HEK293 (cell line): ENCODE measurements at regions not wholly inside any gene's neighbourhood (a gene's known extent, or its start where the extent isn't known, plus 50 kb on each side); places are given as distances from the start of the nearest gene placed in this dataset.

ENCODE experiments used
- CTCF ChIA-PET: fragments of 350-600 bp; formaldehyde crosslinking; extraction: SDS; loops from one replicate; lab custom pipeline; 2021; ENCODE audit warnings: antibody characterized with exemption; lab: Yijun Ruan, JAX
- POLR2A ChIA-PET: fragments of 300-600 bp; formaldehyde crosslinking; extraction: SDS; loops from one replicate; lab custom pipeline; 2020; ENCODE audit warnings: antibody characterized with exemption, inconsistent platforms; lab: Yijun Ruan, JAX
- H3K27ac ChIP-seq: fragments of 200-500 bp; sonication (Bioruptor generic); 2 replicates; pipeline ENCODE4 v1.5.1; 2014; ENCODE audit warnings: low read depth, low read length, control low read depth, inconsistent platforms; ENCODE audit errors: extremely low read depth
- H3K36me3 ChIP-seq, 2 experiments: fragments of 200-500 bp in 1 of 2; sonication (Bioruptor generic) in 1 of 2; 1 replicate in 1 of 2; 2 replicates in 1 of 2; pipeline ENCODE4 v1.5.1; 2014 to 2017; ENCODE audit warnings: inconsistent platforms in 2 of 2, low read length in 2 of 2; ENCODE audit not compliant: control insufficient read depth in 2 of 2, insufficient read depth in 1 of 2
- H3K4me1 ChIP-seq: fragments of 200-500 bp; sonication (Bioruptor generic); 2 replicates; pipeline ENCODE4 v1.5.1; 2014; ENCODE audit warnings: mild to moderate bottlenecking, low read length, inconsistent platforms; ENCODE audit not compliant: control insufficient read depth, insufficient read depth
- H3K4me3 ChIP-seq: 2 replicates; pipeline ENCODE4 v1.5.1; 2011; ENCODE audit warnings: low read depth, mild to moderate bottlenecking, control low read depth, low read length, moderate library complexity
- H3K9me3 ChIP-seq: fragments of 200-500 bp; sonication (Bioruptor generic); 2 replicates; pipeline ENCODE4 v1.5.1; 2014; ENCODE audit warnings: low read depth, low read length, inconsistent platforms; ENCODE audit not compliant: control insufficient read depth, insufficient read depth
- BCL11A ChIP-seq: fragments of 450-650 bp; formaldehyde crosslinking; IDR thresholded peaks from 2 replicates; pipeline ENCODE4 v1.5.1; 2016; ENCODE audit warnings: low read depth, missing biosample characterization, missing genetic modification characterization
- GLI2 ChIP-seq: fragments of 450-650 bp; formaldehyde crosslinking; IDR thresholded peaks from 2 replicates; pipeline ENCODE4; 2017; ENCODE audit warnings: missing biosample characterization, missing genetic modification characterization, low read depth, borderline replicate concordance
- GLI4 ChIP-seq: fragments of 450-650 bp; formaldehyde crosslinking; IDR thresholded peaks from 2 replicates; pipeline ENCODE4 v1.5.1; 2016; ENCODE audit warnings: missing biosample characterization, missing genetic modification characterization
- HOXA7 ChIP-seq: sonication (generic); formaldehyde crosslinking; IDR thresholded peaks from 2 replicates; pipeline ENCODE4 v1.8.1; 2022; ENCODE audit warnings: missing genetic modification reagents, borderline replicate concordance
- MZF1 ChIP-seq: fragments of 450-650 bp; formaldehyde crosslinking; IDR thresholded peaks from 2 replicates; pipeline ENCODE4 v1.5.1; 2017; ENCODE audit warnings: missing biosample characterization, missing genetic modification characterization, borderline replicate concordance
- SCRT1 ChIP-seq: fragments of 450-650 bp; formaldehyde crosslinking; IDR thresholded peaks from 2 replicates; pipeline ENCODE4 v1.5.1; 2016; ENCODE audit warnings: missing biosample characterization, missing genetic modification characterization, borderline replicate concordance
- TRIM28 ChIP-seq: IDR thresholded peaks from 2 replicates; pipeline ENCODE4 v1.6.1; 2011; ENCODE audit warnings: low read length, control low read depth, borderline replicate concordance
- YY1 ChIP-seq: fragments of 450-650 bp; formaldehyde crosslinking; IDR thresholded peaks from 2 replicates; pipeline ENCODE4 v1.5.1; 2018; ENCODE audit warnings: missing biosample characterization, missing genetic modification characterization
- ZNF121 ChIP-seq: fragments of 450-650 bp; formaldehyde crosslinking; IDR thresholded peaks from 2 replicates; pipeline ENCODE4 v1.5.1; 2016; ENCODE audit warnings: missing biosample characterization, missing genetic modification characterization
- ZNF146 ChIP-seq: fragments of 450-650 bp; formaldehyde crosslinking; IDR thresholded peaks from 2 replicates; pipeline ENCODE4 v1.5.1; 2016; ENCODE audit warnings: missing biosample characterization, missing genetic modification characterization
- ZNF19 ChIP-seq: fragments of 450-650 bp; formaldehyde crosslinking; IDR thresholded peaks from 2 replicates; pipeline ENCODE4; 2016; ENCODE audit warnings: missing biosample characterization, missing genetic modification characterization, low read depth
- ZNF214 ChIP-seq: fragments of 450-650 bp; formaldehyde crosslinking; IDR thresholded peaks from 2 replicates; pipeline ENCODE4 v1.5.1; 2017; ENCODE audit warnings: missing biosample characterization, mild to moderate bottlenecking, missing genetic modification characterization, borderline replicate concordance
- ZNF221 ChIP-seq: fragments of 450-650 bp; formaldehyde crosslinking; IDR thresholded peaks from 2 replicates; pipeline ENCODE4 v1.5.1; 2017; ENCODE audit warnings: missing biosample characterization, missing genetic modification characterization, borderline replicate concordance
- ZNF292 ChIP-seq: fragments of 450-650 bp; formaldehyde crosslinking; IDR thresholded peaks from 2 replicates; pipeline ENCODE4 v1.5.1; 2016; ENCODE audit warnings: low read depth, missing biosample characterization, missing genetic modification characterization, borderline replicate concordance
- ZNF324 ChIP-seq: fragments of 450-650 bp; formaldehyde crosslinking; IDR thresholded peaks from 2 replicates; pipeline ENCODE4 v1.5.1; 2016; ENCODE audit warnings: missing biosample characterization, missing genetic modification characterization
- ZNF341 ChIP-seq: fragments of 450-650 bp; formaldehyde crosslinking; IDR thresholded peaks from 2 replicates; pipeline ENCODE4; 2016; ENCODE audit warnings: low read depth, missing biosample characterization, missing genetic modification characterization
- ZNF354C ChIP-seq: fragments of 450-650 bp; formaldehyde crosslinking; IDR thresholded peaks from 2 replicates; pipeline ENCODE4 v1.5.1; 2016; ENCODE audit warnings: missing biosample characterization, missing genetic modification characterization, low read depth, borderline replicate concordance
- ZNF514 ChIP-seq: fragments of 450-650 bp; formaldehyde crosslinking; IDR thresholded peaks from 2 replicates; pipeline ENCODE4 v1.5.1; 2016; ENCODE audit warnings: missing biosample characterization, missing genetic modification characterization
- ZNF544 ChIP-seq: fragments of 450-650 bp; formaldehyde crosslinking; IDR thresholded peaks from 2 replicates; pipeline ENCODE4 v1.5.0; 2017; ENCODE audit warnings: missing biosample characterization, missing genetic modification characterization
- ZNF548 ChIP-seq: fragments of 450-650 bp; formaldehyde crosslinking; IDR thresholded peaks from 2 replicates; pipeline ENCODE4 v1.5.1; 2016; ENCODE audit warnings: missing biosample characterization, missing genetic modification characterization
- ZNF596 ChIP-seq: fragments of 450-650 bp; IDR thresholded peaks from 2 replicates; pipeline ENCODE4 v1.5.0; 2018; ENCODE audit warnings: missing biosample characterization, mild to moderate bottlenecking, missing genetic modification characterization, moderate library complexity
- ZNF660 ChIP-seq: fragments of 450-650 bp; IDR thresholded peaks from 2 replicates; pipeline ENCODE4 v1.5.1; 2018; ENCODE audit warnings: missing biosample characterization, mild to moderate bottlenecking, missing genetic modification characterization
- ZNF777 ChIP-seq: fragments of 450-650 bp; formaldehyde crosslinking; IDR thresholded peaks from 2 replicates; pipeline ENCODE4 v1.5.1; 2017; ENCODE audit warnings: missing biosample characterization, missing genetic modification characterization, borderline replicate concordance
- ZNF785 ChIP-seq: fragments of 450-650 bp; formaldehyde crosslinking; IDR thresholded peaks from 2 replicates; pipeline ENCODE4 v1.5.1; 2016; ENCODE audit warnings: missing biosample characterization, missing genetic modification characterization
- ZNF792 ChIP-seq: fragments of 450-650 bp; formaldehyde crosslinking; IDR thresholded peaks from 2 replicates; pipeline ENCODE4 v1.5.1; 2016; ENCODE audit warnings: missing biosample characterization, missing genetic modification characterization
- ZSCAN30 ChIP-seq: fragments of 450-650 bp; IDR thresholded peaks from 2 replicates; pipeline ENCODE4 v1.5.1; 2018; ENCODE audit warnings: missing biosample characterization, mild to moderate bottlenecking, missing genetic modification characterization, moderate library complexity
- TF ChIP-seq, protein P1 (sequence below): fragments of 450-650 bp; formaldehyde crosslinking; IDR thresholded peaks from 2 replicates; pipeline ENCODE4 v1.5.1; 2017; ENCODE audit warnings: missing biosample characterization, missing genetic modification characterization
- TF ChIP-seq, protein P2 (sequence below): fragments of 450-650 bp; formaldehyde crosslinking; IDR thresholded peaks from 2 replicates; pipeline ENCODE4 v1.5.1; 2016; ENCODE audit warnings: missing biosample characterization, missing genetic modification characterization
- TF ChIP-seq, protein P3 (sequence below): fragments of 450-650 bp; formaldehyde crosslinking; IDR thresholded peaks from 2 replicates; pipeline ENCODE4; 2016; ENCODE audit warnings: missing biosample characterization, missing genetic modification characterization
- TF ChIP-seq, protein P4 (sequence below): fragments of 450-650 bp; formaldehyde crosslinking; IDR thresholded peaks from 2 replicates; pipeline ENCODE4 v1.5.1; 2016; ENCODE audit warnings: missing biosample characterization, missing genetic modification characterization
- TF ChIP-seq, protein P5 (sequence below): sonication (generic); formaldehyde crosslinking; IDR thresholded peaks from 2 replicates; pipeline ENCODE4 v1.8.1; 2022; ENCODE audit warnings: mild to moderate bottlenecking, moderate library complexity, missing genetic modification reagents

DNA sequence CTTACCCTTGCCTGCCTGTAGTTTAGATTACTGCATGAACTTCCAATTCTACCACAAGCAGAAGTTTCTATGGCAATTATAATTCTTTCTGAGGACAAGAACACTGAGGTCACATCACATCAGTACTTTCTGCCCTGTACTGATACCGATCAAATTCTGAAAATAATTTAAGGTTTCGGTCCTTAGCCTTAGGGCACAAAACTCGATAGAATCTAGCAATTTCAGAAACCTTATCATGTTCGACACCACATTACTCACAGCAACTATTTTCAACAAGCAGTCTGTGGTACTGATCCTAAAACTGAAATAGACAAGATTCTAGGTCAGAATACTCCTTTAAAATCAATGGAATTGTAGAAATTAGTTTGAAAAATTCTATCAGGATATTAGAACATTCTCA is 187.0 kb upstream of the LRFN5 start (continued):
- TF ChIP-seq, protein P1, sequence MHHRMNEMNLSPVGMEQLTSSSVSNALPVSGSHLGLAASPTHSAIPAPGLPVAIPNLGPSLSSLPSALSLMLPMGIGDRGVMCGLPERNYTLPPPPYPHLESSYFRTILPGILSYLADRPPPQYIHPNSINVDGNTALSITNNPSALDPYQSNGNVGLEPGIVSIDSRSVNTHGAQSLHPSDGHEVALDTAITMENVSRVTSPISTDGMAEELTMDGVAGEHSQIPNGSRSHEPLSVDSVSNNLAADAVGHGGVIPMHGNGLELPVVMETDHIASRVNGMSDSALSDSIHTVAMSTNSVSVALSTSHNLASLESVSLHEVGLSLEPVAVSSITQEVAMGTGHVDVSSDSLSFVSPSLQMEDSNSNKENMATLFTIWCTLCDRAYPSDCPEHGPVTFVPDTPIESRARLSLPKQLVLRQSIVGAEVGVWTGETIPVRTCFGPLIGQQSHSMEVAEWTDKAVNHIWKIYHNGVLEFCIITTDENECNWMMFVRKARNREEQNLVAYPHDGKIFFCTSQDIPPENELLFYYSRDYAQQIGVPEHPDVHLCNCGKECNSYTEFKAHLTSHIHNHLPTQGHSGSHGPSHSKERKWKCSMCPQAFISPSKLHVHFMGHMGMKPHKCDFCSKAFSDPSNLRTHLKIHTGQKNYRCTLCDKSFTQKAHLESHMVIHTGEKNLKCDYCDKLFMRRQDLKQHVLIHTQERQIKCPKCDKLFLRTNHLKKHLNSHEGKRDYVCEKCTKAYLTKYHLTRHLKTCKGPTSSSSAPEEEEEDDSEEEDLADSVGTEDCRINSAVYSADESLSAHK (tag by site-specific recombination) = no peak
- no peak for TF ChIP-seq TRIM28
- TF ChIP-seq, all 188 proteins: peak for 0

DNA sequence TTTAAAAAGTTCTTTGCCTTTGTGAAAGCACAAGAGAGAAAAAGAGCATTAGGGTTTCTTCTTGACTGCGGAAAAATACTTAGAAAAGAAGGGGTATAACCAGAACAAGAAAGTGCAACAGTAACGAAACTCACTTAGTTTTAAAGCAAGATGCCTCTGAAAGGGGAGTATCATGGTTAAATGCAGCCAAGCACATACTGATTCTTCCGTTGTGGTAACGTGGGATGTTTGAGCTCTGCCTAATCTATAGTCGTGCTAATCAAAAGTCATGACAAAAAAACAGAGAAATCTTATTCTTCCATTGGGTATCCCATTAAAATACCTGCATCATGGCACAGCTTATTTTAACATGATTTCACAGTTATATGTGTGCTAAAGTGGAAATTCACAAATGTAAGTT is 187.8 kb upstream of the LRFN5 start:
- CTCF ChIA-PET = no interaction called here

DNA sequence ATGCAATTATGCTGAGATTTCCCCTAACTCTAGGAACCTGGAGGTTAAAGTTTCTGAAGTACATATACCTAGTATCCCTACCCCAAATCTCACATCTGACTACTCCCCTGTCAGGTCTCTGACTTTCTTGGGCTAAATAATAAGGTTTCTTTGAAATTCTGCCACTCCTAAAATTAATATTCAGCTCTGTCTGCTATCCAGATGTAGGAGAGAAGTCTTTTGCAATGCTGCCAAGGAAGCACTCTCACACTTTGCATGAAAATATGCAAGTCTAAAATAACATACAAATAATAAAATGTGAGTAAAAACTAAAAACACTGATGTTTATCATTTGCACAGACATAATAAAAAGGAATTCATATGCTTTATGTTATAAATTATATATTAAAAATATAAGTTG is 196.9 kb upstream of the LRFN5 start:
- no peaks in the 10 kb centered on the region for H3K36me3 ChIP-seq
- ChIA-PET CTCF (no interaction called here), POLR2A (interaction anchor here (0.6 kb wide), 1 partner anchor 155 kb away, joined by 6 read pairs; no protein-coding TSS in a partner anchor)
- TF ChIP-seq ZNF514 (tag by site-specific recombination) = no peak
- TF ChIP-seq HOXA7 = no peak
- no peak for TF ChIP-seq ZSCAN30 (tag by site-specific recombination)
- no peak for TF ChIP-seq GLI2 (tag by site-specific recombination)
- TF ChIP-seq ZNF548 (tag by site-specific recombination) = no peak
- TF ChIP-seq, protein P2, sequence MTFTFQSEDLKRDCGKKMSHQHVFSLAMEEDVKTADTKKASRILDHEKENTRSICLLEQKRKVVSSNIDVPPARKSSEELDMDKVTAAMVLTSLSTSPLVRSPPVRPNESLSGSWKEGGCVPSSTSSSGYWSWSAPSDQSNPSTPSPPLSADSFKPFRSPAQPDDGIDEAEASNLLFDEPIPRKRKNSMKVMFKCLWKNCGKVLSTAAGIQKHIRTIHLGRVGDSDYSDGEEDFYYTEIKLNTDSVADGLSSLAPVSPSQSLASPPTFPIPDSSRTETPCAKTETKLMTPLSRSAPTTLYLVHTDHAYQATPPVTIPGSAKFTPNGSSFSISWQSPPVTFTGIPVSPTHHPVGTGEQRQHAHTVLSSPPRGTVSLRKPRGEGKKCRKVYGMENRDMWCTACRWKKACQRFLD = no peak
- TF ChIP-seq ZNF292 (tag by site-specific recombination) = no peak
- no peak for TF ChIP-seq ZNF221 (tag by site-specific recombination)
- TF ChIP-seq ZNF785 = no peak
- TF ChIP-seq ZNF214 (tag by site-specific recombination) = no peak
- no peak for TF ChIP-seq GLI4 (tag by site-specific recombination)
- TF ChIP-seq ZNF324 (tag by site-specific recombination) = no peak
- H3K27ac ChIP-seq = no peak overlapping the region
- no peaks in the 10 kb centered on the region for H3K4me1 ChIP-seq
- H3K4me3 ChIP-seq = no peak overlapping the region
- no peaks in the 10 kb centered on the region for H3K9me3 ChIP-seq

More for the DNA sequence above, 187.8 kb upstream of the LRFN5 start:
- TF ChIP-seq ZNF354C (tag by site-specific recombination) (no peak), ZNF341 (no peak), ZNF596 (tag by site-specific recombination) (no peak), SCRT1 (tag by site-specific recombination) (no peak), ZNF121 (tag by site-specific recombination) (no peak), ZNF324 (tag by site-specific recombination) (no peak), ZNF19 (no peak), ZNF146 (tag by site-specific recombination) (no peak), ZNF544 (no peak), ZNF792 (tag by site-specific recombination) (no peak), MZF1 (tag by site-specific recombination) (no peak), ZNF660 (tag by site-specific recombination) (no peak), YY1 (tag by site-specific recombination) (no peak), BCL11A (tag by site-specific recombination) (no peak), TRIM28 (no peak), ZNF777 (tag by site-specific recombination) (no peak)
- TF ChIP-seq, protein P3, sequence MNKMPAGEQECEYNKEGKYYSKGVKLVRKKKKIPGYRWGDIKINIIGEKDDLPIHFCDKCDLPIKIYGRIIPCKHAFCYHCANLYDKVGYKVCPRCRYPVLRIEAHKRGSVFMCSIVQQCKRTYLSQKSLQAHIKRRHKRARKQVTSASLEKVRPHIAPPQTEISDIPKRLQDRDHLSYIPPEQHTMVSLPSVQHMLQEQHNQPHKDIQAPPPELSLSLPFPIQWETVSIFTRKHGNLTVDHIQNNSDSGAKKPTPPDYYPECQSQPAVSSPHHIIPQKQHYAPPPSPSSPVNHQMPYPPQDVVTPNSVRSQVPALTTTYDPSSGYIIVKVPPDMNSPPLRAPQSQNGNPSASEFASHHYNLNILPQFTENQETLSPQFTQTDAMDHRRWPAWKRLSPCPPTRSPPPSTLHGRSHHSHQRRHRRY (tag by site-specific recombination) = no peak
- TF ChIP-seq, protein P4, sequence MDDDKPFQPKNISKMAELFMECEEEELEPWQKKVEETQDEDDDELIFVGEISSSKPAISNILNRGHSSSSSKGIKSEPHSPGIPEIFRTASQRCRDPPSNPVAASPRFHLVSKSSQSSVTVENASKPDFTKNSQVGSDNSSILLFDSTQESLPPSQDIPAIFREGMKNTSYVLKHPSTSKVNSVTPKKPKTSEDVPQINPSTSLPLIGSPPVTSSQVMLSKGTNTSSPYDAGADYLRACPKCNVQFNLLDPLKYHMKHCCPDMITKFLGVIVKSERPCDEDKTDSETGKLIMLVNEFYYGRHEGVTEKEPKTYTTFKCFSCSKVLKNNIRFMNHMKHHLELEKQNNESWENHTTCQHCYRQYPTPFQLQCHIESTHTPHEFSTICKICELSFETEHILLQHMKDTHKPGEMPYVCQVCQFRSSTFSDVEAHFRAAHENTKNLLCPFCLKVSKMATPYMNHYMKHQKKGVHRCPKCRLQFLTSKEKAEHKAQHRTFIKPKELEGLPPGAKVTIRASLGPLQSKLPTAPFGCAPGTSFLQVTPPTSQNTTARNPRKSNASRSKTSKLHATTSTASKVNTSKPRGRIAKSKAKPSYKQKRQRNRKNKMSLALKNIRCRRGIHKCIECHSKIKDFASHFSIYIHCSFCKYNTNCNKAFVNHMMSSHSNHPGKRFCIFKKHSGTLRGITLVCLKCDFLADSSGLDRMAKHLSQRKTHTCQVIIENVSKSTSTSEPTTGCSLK (tag by site-specific recombination) = no peak
- TF ChIP-seq, protein P5, sequence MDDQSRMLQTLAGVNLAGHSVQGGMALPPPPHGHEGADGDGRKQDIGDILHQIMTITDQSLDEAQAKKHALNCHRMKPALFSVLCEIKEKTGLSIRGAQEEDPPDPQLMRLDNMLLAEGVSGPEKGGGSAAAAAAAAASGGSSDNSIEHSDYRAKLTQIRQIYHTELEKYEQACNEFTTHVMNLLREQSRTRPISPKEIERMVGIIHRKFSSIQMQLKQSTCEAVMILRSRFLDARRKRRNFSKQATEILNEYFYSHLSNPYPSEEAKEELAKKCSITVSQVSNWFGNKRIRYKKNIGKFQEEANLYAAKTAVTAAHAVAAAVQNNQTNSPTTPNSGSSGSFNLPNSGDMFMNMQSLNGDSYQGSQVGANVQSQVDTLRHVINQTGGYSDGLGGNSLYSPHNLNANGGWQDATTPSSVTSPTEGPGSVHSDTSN (CRISPR knock-in tag) = no peak
- Histone ChIP-seq H3K27ac (no peak overlapping the region), H3K4me1 (no peaks in the 10 kb centered on the region), H3K4me3 (no peak overlapping the region), H3K36me3 (no peaks in the 10 kb centered on the region), H3K9me3 (no peaks in the 10 kb centered on the region)
- POLR2A ChIA-PET = no interaction called here
